HT-29 (cell line): ENCODE measurements at regions not wholly inside any gene's neighbourhood (a gene's known extent, or its start where the extent isn't known, plus 50 kb on each side); places are given as distances from the start of the nearest gene placed in this dataset.
"Not testable (repeated sequence)": the region's sequence is repeated elsewhere in the genome, so short reads cannot be mapped to it uniquely, and the experiment has no call there.

ENCODE experiments used
- DNase-seq: peaks from one replicate; pipeline ENCODE4 v3.0.0-alpha.2; 2015; ENCODE audit warnings: low spot score

DNA sequence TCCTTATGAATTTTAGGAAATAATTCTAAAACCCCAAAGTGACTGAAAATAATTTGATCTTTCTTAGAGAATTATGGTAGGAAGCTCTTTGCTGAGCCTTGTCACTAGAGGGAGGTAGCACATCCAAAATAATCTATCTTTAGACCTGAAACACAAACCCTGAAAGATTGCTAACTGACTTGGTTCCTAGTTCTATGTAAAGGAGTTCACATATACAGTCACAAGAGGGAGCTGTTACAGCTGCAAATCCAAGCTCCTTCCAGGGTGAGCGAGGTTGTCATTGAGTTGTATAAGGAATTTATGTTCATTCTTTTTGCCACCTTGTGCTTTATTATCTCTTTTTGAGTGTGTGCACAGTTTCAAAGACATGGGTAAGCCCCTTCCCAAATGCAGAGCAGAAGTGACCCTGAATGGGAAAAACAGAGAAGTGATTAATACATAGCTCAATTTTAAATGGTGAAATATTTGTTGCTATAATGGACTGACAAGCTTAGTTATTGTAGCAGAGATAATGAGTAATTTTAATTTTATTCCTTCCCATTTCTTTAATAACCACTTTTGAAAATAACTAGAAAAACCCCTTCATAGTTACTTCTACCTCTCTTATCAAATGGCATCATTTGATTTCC, 387.9 kb downstream of the DAD1 start:
- peak; percentile 55 for DNase-seq

DNA sequence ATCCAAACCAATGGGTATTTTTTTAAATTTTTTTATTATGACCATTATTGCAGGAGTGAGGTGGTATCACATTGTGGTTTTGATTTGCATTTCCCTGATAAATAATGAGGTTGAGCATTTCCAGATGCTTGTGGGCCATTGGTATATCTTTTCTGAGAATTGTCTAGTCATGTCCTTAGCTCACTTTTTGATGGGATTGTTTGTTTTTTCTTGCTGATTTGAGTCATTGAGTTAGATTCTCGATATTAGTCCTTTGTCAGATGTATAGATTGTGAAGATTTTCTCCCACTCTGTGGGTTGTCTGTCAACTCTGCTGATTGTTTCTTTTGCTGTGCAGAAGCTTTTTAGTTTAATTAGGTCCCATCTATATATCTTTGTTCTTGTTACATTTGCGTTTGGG, 388.9 kb downstream of the DAD1 start:
- not testable (repeated sequence) for DNase-seq

DNA sequence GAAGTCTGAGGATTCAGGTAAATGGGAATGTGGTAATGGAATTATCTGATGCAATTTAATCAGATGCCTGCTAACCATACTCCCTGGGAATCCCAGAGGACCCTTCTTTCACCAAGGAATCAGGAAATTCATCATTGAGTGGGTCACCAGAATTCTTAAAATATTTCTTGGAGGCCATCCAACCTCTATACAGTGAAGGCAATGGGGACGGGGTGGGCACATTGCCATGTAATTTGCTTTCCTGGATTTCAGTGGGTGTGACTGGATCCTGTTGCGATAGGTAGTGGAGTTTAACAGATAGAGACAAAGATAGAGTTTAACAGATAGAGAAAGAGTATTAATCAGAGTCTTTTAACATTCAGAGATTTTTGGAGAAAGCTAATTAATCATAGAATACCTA, 394.4 kb downstream of the DAD1 start:
- DNase-seq: no peak

DNA sequence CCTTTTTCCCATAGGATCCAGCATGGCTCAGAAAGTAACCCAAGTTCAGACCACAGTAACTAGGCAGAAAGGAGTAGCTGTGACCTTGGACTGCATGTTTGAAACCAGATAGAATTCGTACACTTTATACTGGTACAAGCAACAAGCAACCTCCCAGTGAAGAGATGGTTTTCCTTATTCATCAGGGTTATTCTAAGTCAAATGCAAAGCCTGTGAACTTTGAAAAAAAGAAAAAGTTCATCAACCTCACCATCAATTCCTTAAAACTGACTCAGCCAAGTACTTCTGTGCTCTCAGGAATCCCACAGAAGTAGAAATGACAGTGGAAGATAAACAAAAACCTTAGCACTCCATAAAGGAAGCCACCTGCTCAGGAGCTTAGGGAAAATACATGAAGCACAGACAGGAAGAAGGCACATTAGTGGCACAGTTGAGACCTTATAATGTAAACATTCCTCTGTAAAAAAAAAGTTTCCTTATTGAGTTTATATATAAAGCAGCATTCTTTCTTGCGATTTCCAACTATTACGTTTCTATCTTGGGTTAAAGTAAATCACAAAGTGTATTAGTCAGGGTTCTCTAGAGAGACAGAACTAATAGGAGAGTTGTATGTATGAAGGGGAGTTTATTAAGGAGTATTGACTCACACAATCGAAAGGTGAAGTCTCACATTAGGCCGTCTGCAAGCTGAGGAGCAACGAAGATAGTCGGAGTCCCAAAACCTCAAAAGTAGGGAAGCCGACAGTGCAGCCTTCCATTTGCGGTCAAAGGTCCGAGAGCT, 398.4 kb downstream of the DAD1 start:
- peak; percentile 14 for DNase-seq

DNA sequence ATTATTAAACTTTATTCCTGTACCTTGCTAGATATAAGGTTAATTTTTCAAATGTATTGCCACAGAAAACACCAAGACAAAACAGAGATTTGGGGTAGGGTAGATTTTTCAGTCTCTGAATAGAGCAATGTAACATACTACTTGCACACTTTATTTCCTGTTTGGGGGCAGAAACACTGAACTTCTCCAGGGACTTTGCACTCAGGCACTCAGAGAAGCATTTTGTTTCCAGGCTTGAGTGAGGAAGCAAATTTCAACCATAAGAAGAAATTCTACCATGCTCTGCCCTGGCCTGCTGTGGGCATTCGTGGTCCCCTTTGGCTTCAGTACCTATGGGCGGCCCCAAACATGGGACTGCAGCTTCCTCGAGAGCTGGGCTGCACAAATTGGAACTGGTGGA, 399.1 kb downstream of the DAD1 start:
- DNase-seq: no peak

DNA sequence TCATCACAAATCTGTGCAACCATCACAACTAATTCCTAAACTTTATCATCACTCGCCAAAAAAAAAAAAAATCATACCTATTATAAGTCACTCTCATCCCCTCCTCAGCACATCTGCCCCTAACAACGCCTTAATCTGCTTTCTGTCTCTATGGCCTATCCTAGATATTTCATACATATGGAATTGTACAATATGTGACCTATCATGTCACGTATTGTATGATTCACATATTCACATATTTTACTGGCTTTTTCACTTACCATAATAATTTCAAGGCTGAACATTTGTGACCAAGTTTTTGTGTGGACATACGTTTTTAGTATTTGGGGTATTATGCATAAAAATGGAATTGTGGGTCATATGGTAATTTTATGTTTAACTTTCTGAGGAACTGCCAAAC, 400.7 kb downstream of the DAD1 start:
- DNase-seq: no peak

DNA sequence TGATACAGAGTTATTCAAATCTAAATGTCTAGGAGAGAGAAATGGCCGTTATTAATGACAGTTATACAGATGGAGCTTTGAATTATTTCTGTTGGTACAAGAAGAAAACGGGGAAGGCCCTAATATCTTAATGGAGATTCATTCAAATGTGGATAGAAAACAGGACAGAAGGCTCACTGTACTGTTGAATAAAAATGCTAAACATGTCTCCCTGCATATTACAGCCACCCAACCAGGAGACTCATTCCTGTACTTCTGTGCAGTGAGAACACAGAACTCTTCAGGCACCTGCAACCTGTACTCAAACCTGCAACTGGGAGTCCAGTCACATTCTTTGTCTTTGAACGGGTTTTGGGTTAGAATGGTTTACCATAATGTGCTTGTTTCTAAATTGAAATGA, 403.2 kb downstream of the DAD1 start:
- DNase-seq: no peak

DNA sequence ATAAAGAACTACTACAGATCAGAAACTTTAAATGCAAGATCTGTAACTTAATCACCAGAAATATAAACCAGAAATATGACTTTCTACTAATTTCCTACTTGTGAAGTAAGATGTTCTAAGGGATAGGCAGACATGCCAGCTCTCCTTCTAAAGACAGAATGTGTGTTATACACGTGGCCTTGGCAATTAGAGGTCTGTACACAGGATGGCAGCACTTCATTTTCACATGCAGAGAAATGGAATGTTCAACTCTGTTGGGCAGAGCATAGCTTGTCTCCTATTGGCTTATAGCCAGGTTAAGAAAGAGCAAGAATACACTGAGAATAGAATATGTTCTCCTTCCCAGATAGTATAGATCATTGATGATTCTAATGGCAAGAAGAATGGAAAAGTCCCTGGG, 403.8 kb downstream of the DAD1 start:
- DNase-seq: no peak

DNA sequence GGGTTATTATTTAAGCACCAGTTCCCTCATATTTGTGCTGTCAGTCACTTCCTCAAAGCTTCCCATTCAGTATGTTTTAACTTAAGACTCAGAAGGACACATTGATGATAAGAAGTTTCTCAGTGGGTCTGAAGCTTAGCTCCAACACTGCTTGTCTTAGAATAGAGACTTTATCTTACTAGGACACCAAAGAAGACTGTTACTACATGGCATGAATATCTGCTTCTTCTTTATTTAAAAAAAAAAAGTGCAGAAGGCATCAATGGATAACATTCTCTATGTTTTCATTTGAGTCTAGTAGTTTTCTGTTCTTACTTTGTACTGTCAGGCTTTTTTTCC, 404.2 kb downstream of the DAD1 start:
- DNase-seq: no peak

DNA sequence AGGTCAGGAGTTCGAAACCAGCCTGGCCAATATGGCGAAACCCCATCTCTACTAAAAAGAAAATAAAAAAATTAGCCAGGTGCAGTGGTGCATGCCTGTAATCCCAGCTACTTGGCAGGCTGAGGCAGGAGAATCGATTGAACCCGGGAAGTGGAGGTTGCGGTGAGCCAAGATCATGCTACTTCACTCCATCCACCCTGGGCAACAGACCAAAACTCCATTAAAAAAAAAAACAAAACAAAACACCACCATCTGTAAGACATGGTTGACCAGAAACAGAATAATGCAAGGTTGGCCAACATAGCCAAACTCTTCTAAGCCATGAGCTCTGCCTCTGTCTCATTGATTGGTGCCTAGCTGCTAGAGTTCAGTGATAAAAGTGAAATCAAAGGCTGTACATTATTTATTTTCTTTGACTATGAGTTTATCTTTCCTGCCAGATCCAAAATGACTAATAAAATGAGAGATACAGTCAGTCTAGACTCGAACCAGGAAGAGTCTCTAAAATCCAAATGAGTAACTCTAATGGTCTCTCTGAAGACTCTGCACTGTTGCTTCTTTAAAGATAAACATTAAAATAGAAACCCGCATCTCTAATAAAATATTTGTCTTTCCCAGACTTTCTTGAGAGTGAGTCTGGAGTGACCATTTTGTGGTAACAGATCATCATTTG, 404.7 kb downstream of the DAD1 start:
- DNase-seq: no peak

DNA sequence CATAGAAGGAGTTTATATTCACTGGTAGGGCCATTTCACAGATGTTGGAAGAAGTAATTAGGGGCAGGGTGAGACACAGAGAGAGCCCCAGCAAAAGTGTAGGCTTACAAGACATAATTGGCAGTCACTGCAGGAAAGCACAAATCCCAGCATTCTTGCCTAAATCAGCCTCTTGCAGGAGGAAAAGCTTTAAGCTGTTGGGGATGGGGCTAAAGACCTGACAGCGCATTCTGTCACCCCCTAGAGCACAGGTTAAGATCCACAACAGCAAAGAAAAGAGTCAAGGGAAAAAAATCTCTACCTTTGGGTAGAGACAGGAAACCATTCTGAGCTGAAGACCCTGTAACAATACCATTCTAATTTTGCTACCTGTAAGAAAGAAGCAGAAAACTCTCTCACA, 409.0 kb downstream of the DAD1 start:
- DNase-seq: no peak

DNA sequence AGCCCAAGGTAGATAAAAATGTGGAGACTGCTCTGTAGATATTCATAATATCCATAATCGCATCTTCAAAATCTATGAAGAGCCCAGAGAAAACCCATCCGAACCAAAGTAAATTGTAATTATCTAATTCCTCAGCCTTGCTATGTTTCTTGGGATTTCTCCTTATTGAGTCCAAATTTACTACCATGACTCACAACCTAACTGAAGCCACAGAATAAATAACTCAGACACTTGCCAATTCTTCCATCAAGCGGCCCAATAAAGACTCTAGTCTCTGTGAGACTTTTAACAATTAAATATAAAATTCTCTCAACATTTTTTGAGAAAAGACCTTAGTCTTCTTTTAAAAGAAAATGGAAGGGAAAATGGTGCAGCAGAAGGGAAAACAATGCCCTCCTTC, 409.8 kb downstream of the DAD1 start:
- DNase-seq: no peak

DNA sequence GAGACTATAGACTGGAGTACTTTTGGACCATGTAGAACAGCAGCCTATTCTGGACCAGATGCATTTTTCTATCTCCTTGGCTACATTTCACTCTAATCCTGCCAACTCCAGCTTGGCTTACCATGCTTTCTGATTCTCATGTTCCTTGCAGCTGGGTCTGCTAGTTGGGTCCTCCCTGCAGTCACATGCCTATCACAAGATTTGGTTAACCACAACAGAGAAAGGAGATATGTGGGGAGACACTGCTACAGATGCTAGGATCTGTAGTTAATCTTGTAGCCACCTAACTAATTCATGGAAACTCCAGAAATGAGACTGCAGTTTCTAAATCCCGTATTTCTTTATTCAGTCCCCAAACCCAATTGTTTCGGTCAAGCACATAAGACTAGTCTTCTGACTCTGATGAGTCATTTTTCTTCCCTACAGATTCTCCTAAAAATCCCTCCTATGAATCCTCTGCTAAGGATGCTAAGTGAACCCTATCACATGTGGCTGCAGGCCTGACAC, 410.6 kb downstream of the DAD1 start:
- DNase-seq: no peak

DNA sequence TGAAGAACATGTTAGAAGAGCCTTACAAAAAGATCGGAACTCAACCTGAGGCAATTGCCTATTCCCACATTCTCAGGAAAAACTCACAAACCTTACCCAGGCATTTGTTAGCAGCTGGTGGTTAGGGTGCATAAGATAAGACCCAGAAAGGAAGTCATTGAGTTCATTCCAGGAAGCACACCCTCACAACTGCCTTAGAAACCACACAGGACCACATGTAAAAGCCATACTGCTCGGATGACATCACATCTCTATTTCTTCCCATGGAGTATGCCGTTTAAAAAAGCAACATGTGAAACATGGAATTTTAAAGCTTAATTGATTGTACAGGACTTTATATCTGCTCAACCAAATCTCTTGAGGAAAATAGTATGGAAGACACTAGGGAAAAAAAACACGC, 411.2 kb downstream of the DAD1 start:
- DNase-seq: no peak

DNA sequence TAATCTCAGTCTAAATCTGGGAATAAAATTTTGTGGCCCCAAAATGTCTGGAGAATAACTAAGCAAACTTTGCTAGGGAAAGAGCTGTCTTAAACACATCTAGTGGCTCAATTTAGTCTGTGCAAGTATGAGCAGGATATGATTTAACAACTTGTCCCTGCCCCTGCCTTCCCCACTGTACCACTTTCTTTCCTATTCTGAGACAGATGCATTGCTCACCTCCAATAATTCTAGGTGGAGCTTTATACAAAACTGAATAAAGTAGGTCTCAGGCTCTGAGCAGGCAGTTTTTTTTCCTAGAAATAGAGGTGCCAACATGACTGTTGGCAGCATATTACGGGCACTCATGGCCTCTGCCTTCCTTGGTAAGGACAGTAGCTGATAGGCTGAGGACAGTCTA, 412.1 kb downstream of the DAD1 start:
- no peak for DNase-seq

DNA sequence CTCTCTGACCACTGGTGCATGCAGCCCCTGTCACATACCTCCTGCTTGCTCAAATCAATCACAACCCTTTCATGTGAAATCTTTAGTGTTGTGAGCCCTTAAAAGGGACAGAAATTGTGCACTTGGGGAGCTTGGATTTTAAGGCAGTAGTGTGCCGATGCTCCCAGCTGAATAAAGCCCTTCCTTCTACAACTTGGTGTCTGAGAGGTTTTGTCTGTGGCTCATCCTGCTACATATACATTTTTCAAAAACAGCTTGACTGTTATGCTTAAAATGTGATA, 413.8 kb downstream of the DAD1 start:
- DNase-seq: not testable (repeated sequence)

DNA sequence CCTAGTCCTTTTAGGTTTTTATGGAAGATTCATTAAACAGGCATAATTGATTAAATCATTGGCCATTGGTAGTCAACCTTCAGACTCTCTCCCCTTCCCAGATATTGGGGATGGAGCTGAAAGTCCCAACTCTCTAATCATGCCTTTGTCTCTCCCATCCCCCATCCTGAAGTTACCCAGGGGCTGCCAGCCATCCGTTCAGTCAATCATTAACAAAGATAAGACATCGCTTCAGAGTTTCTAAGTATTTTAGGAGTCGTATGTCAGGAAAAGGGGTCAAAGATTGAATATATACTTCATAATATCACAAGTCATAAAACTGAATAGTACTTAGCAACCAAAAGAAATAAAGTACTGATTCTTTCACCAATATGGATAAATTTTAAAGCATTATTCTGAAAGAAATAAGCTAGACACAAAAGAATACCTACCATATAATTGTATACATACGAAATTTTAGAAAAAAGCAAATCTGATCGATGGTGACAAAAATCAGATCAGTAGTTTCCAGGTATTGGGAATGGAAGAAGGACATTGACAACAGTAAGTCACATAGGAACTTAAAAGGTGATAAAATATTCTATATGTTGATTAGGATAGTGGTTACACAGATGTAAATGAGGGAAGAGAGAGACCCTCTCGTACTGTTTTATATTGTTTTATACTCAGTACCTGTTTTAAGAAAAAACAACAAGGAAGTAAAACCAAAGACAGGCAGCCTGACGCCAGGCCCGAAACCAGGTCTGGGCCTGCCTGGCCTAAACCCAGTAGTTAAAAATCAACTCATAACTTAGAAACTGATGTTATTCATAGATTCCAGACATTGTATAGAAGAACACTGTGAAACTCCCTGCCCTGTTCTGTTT, 414.4 kb downstream of the DAD1 start:
- no peak for DNase-seq

DNA sequence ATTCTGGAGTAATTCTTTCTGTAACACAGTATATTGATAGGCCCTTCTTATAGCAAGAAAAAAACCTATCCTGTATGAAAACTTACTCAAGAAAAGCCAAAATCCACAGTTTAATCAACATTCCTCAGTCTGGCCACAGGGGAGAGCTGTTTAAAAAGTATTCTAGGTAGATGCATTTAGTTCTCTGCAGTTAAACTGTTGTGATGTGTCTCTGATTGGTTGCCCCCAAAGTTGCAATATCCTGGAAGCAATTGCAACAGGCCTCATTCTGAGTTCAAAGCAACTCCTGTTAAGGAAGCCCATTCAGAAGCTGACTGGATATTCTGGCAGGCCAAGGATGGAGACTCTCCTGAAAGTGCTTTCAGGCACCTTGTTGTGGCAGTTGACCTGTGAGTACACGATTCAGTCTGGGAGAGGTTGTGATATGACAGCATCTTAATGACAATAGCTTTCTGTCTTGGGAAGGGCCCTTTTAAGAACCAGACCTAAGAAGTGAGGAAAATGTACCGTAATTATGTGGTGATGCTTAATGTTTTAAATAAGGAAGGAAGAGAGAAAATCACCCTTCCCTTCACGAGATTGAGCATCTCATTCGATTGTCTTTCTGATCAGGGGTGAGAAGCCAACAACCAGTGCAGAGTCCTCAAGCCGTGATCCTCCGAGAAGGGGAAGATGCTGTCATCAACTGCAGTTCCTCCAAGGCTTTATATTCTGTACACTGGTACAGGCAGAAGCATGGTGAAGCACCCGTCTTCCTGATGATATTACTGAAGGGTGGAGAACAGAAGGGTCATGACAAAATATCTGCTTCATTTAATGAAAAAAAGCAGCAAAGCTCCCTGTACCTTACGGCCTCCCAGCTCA, 420.7 kb downstream of the DAD1 start:
- DNase-seq: no peak

DNA sequence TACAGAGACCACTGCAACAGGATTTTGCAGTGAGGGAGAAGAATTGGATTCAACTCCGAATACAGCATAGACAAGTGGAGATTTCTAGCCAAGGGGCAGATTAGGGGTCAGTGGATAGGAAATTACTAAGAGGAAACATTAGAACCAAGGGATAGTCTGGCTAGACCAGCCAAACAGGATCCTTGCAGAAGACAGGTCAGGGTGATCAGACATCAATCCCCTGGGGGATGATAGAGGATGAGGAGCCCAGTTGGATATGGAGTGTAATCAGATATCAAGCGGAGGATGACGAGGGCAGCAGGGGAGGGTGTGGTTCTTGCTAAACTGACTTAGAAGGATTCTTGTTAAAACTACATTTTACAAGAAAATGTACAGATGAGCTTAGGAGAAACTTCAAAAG, 424.4 kb downstream of the DAD1 start:
- DNase-seq: no peak

DNA sequence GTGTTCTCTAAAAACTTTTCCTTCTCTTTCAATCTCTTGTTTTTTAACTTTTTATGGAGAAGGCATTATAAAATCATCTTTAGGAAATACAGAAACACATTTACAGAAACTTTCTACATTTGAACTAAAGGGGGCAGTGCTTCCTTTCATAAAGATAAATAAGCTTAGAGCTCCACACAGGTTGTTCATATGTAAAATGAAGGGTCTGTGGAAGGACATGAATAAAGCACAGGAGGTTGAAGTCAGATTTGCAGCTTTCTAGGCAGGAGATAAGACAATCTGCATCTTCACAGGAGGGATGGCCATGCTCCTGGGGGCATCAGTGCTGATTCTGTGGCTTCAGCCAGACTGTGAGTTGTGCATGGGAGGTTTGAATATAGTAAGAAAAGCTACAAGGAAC, 426.0 kb downstream of the DAD1 start:
- peak; percentile 31 for DNase-seq

DNA sequence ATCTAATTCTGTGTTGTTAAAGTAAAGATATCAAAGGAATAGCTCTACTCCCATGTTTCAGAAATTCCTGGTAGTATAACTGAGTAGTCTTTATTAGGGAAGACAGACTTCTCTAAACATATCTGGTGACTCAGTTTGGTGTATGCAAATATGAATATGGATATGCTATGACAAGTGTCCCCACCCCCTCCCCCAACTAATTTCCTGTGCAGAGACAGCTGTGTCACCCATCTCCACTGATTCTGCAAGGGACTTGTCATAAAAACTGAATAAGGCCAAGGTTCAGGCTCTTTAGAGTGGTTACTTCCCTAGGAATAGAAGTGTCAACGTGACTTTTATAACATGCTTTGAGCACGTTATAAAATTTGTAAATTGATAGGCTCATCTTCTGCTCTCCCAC, 429.1 kb downstream of the DAD1 start:
- no peak for DNase-seq
